ENCODE measurements at regions not wholly inside any gene's neighbourhood (a gene's known extent, or its start where the extent isn't known, plus 50 kb on each side); places are given as distances from the start of the nearest gene placed in this dataset.
"Not testable (repeated sequence)": the region's sequence is repeated elsewhere in the genome, so short reads cannot be mapped to it uniquely, and the experiment has no call there.

GRCh38 chr16:22642416-22643088, 131.9 kb downstream of the NPIPB5 start:
- Histone ChIP-seq H3K9me3 (no peaks in the 10 kb centered on the region), H3K4me1 (no peaks in the 10 kb centered on the region), H3K27ac (no peak overlapping the region), H3K36me3 (no peaks in the 10 kb centered on the region), H3K27me3 (no peaks in the 10 kb centered on the region), H3K4me3 (no peak overlapping the region)
- intact Hi-C loops (cut with DNase I; ENCODE audit: low total_unique reads): no loop called here
- TF ChIP-seq CTCF (IDR thresholded peaks at IDR 0.05) (no peak), POLR2AphosphoS5 (IDR thresholded peaks at IDR 0.05) (no peak), POLR2A (IDR thresholded peaks at IDR 0.05) (no peak)
- DNase-seq (ENCODE audit: low spot score in 2 of 2): no peak

GRCh38 chr16:22643203-22643602, 132.5 kb downstream of the NPIPB5 start:
- H3K36me3 ChIP-seq; H3K27ac ChIP-seq; H3K27me3 ChIP-seq; H3K4me3 ChIP-seq; H3K9me3 ChIP-seq; intact Hi-C loops (cut with DNase I; ENCODE audit: low total_unique reads); H3K4me1 ChIP-seq; DNase-seq (ENCODE audit: low spot score in 2 of 2): not testable (repeated sequence)

GRCh38 chr16:22643886-22644285, 133.2 kb downstream of the NPIPB5 start:
- Histone ChIP-seq H3K36me3 (no peaks in the 10 kb centered on the region), H3K4me3 (no peak overlapping the region), H3K27ac (no peak overlapping the region), H3K27me3 (no peaks in the 10 kb centered on the region), H3K9me3 (no peaks in the 10 kb centered on the region), H3K4me1 (no peaks in the 10 kb centered on the region)
- no peak for DNase-seq (ENCODE audit: low spot score in 2 of 2)
- TF ChIP-seq POLR2A (IDR thresholded peaks at IDR 0.05) (no peak), CTCF (IDR thresholded peaks at IDR 0.05) (no peak), POLR2AphosphoS5 (IDR thresholded peaks at IDR 0.05) (no peak)
- intact Hi-C loops (cut with DNase I; ENCODE audit: low total_unique reads): no loop called here

GRCh38 chr16:22645868-22646267, 135.2 kb downstream of the NPIPB5 start:
- intact Hi-C loops (cut with DNase I; ENCODE audit: low total_unique reads): no loop called here
- H3K27me3 ChIP-seq: no peaks in the 10 kb centered on the region
- no peaks in the 10 kb centered on the region for H3K36me3 ChIP-seq
- no peaks in the 10 kb centered on the region for H3K9me3 ChIP-seq
- H3K27ac ChIP-seq: no peak overlapping the region
- TF ChIP-seq POLR2AphosphoS5 (IDR thresholded peaks at IDR 0.05): no peak
- no peak for TF ChIP-seq CTCF (IDR thresholded peaks at IDR 0.05)
- TF ChIP-seq POLR2A (IDR thresholded peaks at IDR 0.05): no peak
- DNase-seq (ENCODE audit: low spot score in 2 of 2): no peak
- no peaks in the 10 kb centered on the region for H3K4me1 ChIP-seq
- H3K4me3 ChIP-seq: no peak overlapping the region

GRCh38 chr16:22646948-22647556, 136.4 kb downstream of the NPIPB5 start:
- no peak for DNase-seq (ENCODE audit: low spot score in 2 of 2)
- no peaks in the 10 kb centered on the region for H3K4me1 ChIP-seq
- H3K27ac ChIP-seq: no peak overlapping the region
- intact Hi-C loops (cut with DNase I; ENCODE audit: low total_unique reads): no loop called here
- H3K4me3 ChIP-seq: no peak overlapping the region
- TF ChIP-seq POLR2A (IDR thresholded peaks at IDR 0.05) (no peak), POLR2AphosphoS5 (IDR thresholded peaks at IDR 0.05) (no peak), CTCF (IDR thresholded peaks at IDR 0.05) (no peak)
- H3K36me3 ChIP-seq: no peaks in the 10 kb centered on the region
- H3K27me3 ChIP-seq: no peaks in the 10 kb centered on the region
- no peaks in the 10 kb centered on the region for H3K9me3 ChIP-seq
